K562 (cell line): ENCODE measurements at regions not wholly inside any gene's neighbourhood (a gene's known extent, or its start where the extent isn't known, plus 50 kb on each side); places are given as distances from the start of the nearest gene placed in this dataset.

Experiments
- ATAC-seq: fragments of 200-7000 bp; cut with Tn5 transposase; 3 replicates; pipeline ENCODE4 v1.9.1; 2020; ENCODE audit warnings: moderate library complexity
- BruUV-seq: library from RNA; stranded (reverse); fragments of 400-500 nt; replicated peaks from 2 replicates; lab custom pipeline; 2021; lab: Mats Ljungman, UMichigan
- CTCF ChIA-PET: fragments of 300-600 bp; formaldehyde crosslinking; extraction: SDS; loops from one replicate; lab custom pipeline; 2021; ENCODE audit warnings: low intra/inter-chr PET ratio; lab: Yijun Ruan, JAX
- POLR2A ChIA-PET: fragments of 300-600, 350-650 bp; sonication (Branson Sonifier 250); formaldehyde crosslinking; extraction: SDS; loops from one replicate; lab custom pipeline; 2021; ENCODE audit warnings: antibody characterized with exemption, inconsistent platforms; lab: Yijun Ruan, JAX
- DNase-seq, 4 experiments: peaks; one replicate each; pipeline versions ENCODE4 v3.0.0 to v3.0.0-alpha.2; 2011 to 2018; ENCODE audit warnings: low spot score in 3 of 4, mixed read lengths in 3 of 4; ENCODE audit errors: extremely low read depth in 1 of 4
- FAIRE-seq: peaks from 2 replicates; lab custom pipeline; 2011; peaks lifted over from hg19 to GRCh38; lab: Jason Lieb, UNC
- H2AFZ ChIP-seq: 2 replicates; pipeline ENCODE4 v1.6.0; 2011; ENCODE audit warnings: low read depth, low read length, control low read depth, inconsistent platforms
- H3K27ac ChIP-seq: fragments of 200-600 bp; 3 replicates; pipeline ENCODE4 v1.8.0; 2011; ENCODE audit warnings: low read depth, mild to moderate bottlenecking, control low read depth, inconsistent platforms, low read length, moderate library complexity, mixed read lengths; ENCODE audit errors: extremely low read depth
- H3K27me3 ChIP-seq, 2 experiments: fragments of 300-600 bp in 1 of 2; 2 replicates in 1 of 2; 3 replicates in 1 of 2; pipeline versions ENCODE4 v1.6.0 to v1.8.0; 2011; ENCODE audit warnings: inconsistent platforms in 2 of 2, low read length in 2 of 2, mild to moderate bottlenecking in 1 of 2, mixed read lengths in 1 of 2, moderate library complexity in 1 of 2; ENCODE audit not compliant: control insufficient read depth in 2 of 2, insufficient read depth in 2 of 2
- H3K36me3 ChIP-seq: fragments of 300-600 bp; 3 replicates; pipeline ENCODE4 v1.8.0; 2011; ENCODE audit warnings: mild to moderate bottlenecking, low read length, inconsistent platforms; ENCODE audit not compliant: control insufficient read depth, insufficient read depth
- H3K4me1 ChIP-seq, 2 experiments: fragments of 200-600 bp in 1 of 2; replicated peaks in 1 of 2; 2 replicates in 1 of 2; 3 replicates in 1 of 2; pipeline versions ENCODE4 v1.5.1 to v1.8.0; 2011; ENCODE audit warnings: inconsistent platforms in 2 of 2, low read length in 2 of 2, mild to moderate bottlenecking in 1 of 2, mixed read lengths in 1 of 2, moderate library complexity in 1 of 2; ENCODE audit not compliant: control insufficient read depth in 2 of 2, insufficient read depth in 2 of 2
- H3K4me2 ChIP-seq: 2 replicates; pipeline ENCODE4 v1.6.1; 2011; ENCODE audit warnings: low read length, control low read depth, inconsistent platforms, mixed read lengths; ENCODE audit not compliant: insufficient read depth
- H3K4me3 ChIP-seq: fragments of 200-600 bp; sonication (generic), shearing (Covaris generic); 2 replicates; pipeline ENCODE4 v1.5.1; 2016; ENCODE audit warnings: control low read depth, inconsistent platforms
- H3K79me2 ChIP-seq: fragments of 200-600 bp; 3 replicates; pipeline ENCODE4 v1.8.0; 2011; ENCODE audit warnings: low read length, inconsistent platforms; ENCODE audit not compliant: control insufficient read depth, insufficient read depth
- H3K9ac ChIP-seq, 2 experiments: 2 replicates each; pipeline versions ENCODE4 v1.6.0 to v1.6.1; 2011; ENCODE audit warnings: low read depth in 2 of 2, low read length in 2 of 2, control low read depth in 1 of 2, inconsistent platforms in 1 of 2, mild to moderate bottlenecking in 1 of 2, mixed read lengths in 1 of 2; ENCODE audit not compliant: insufficient read depth in 1 of 2
- H3K9me1 ChIP-seq: one replicate; pipeline ENCODE4 v1.6.0; 2011; ENCODE audit warnings: inconsistent platforms, mild to moderate bottlenecking, low read length, moderate library complexity; ENCODE audit not compliant: control insufficient read depth, insufficient read depth
- H3K9me3 ChIP-seq: replicated peaks from 2 replicates; pipeline ENCODE4 v1.5.1; 2011; ENCODE audit warnings: low read depth, low read length, inconsistent platforms; ENCODE audit not compliant: control insufficient read depth, insufficient read depth
- H4K20me1 ChIP-seq: replicated peaks from 2 replicates; pipeline ENCODE4 v1.6.1; 2011; ENCODE audit warnings: low read length, inconsistent platforms, mixed read lengths; ENCODE audit not compliant: control insufficient read depth, insufficient read depth
- ZNF76 ChIP-seq: fragments of 250-450 bp; sonication (Bioruptor Pico); IDR thresholded peaks from 2 replicates; pipeline ENCODE4 v1.4.0; 2020; ENCODE audit warnings: mild to moderate bottlenecking, moderate library complexity, borderline replicate concordance
- WGBS: fragments of 100-300 bp; shearing (Covaris generic); methylation state at CpG from one replicate; pipeline ENCODE4 v1.1.6; 2016; ENCODE audit warnings: low coverage, mixed read lengths; ENCODE audit not compliant: insufficient coverage; ENCODE audit errors: missing lambda C conversion rate; 5-methylcytosine and 5-hydroxymethylcytosine counted together
- in situ Hi-C: fragments of 300-500 bp; cut with MboI; formaldehyde crosslinking; loops from 4 replicates; pipeline ENCODE4 v1.15.0; 2018; ENCODE audit warnings: inconsistent platforms, mixed read lengths
- intact Hi-C: fragments of 100-400 bp; cut with micrococcal nuclease; formaldehyde crosslinking; loops from 2 replicates; pipeline ENCODE4 v1.14.2; 2022
- TF ChIP-seq, protein P1 (sequence below): sonication (generic); formaldehyde crosslinking; IDR thresholded peaks from 2 replicates; pipeline ENCODE4 v1.8.1; 2023; ENCODE audit warnings: mild to moderate bottlenecking, missing genetic modification reagents, moderate library complexity

DNA sequence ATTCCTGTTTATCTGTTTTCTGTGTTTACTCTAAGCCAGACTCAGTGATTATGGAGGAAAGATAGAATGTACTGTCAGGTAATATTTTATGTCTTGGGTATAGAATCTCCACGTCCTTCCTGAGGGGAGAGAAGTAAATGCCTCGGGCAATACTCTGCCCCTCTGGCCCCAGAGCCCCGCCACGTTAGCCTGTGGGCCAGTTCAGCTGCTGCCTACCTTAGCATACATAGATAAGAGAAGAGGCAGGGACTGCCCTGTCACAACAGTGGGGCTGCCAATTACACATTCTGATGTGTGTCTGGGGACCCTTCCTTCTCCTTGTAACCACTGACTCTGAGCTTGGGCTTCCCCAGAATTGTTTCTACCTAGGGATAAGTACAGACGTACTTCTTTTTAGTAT, 347.7 kb upstream of the ATP11B start:
- BruUV-seq = no TSS peak

More for the DNA sequence above, 347.7 kb upstream of the ATP11B start:
- no peak for TF ChIP-seq ZNF76 (CRISPR knock-in tag)
- TF ChIP-seq, protein P1, sequence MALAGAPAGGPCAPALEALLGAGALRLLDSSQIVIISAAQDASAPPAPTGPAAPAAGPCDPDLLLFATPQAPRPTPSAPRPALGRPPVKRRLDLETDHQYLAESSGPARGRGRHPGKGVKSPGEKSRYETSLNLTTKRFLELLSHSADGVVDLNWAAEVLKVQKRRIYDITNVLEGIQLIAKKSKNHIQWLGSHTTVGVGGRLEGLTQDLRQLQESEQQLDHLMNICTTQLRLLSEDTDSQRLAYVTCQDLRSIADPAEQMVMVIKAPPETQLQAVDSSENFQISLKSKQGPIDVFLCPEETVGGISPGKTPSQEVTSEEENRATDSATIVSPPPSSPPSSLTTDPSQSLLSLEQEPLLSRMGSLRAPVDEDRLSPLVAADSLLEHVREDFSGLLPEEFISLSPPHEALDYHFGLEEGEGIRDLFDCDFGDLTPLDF (CRISPR knock-in tag) = no peak
- Histone ChIP-seq H3K4me1 (peaks cover 0 to 4% of the 10 kb centered on the region in 2 experiments; a peak in 3 of 5 replicates), H3K9me1 (no peaks in the 10 kb centered on the region), H2AFZ (peak overlapping the region; percentile 63), H3K9me3 (no peaks in the 10 kb centered on the region), H3K79me2 (no peaks in the 10 kb centered on the region), H4K20me1 (no peaks in the 10 kb centered on the region), H3K36me3 (no peaks in the 10 kb centered on the region), H3K27ac (no peak overlapping the region), H3K9ac (no peak overlapping the region), H3K4me3 (no peak overlapping the region), H3K27me3 (no peaks in the 10 kb centered on the region), H3K4me2 (no peak overlapping the region)
- 24% methylated on average over 5 of the region's 5 CpGs for WGBS
- in situ Hi-C loops = no loop called here
- POLR2A ChIA-PET = no interaction called here
- CTCF ChIA-PET = interaction anchor here (0.7 kb wide), 1 partner anchor 1817 kb away, joined by 5 read pairs; no protein-coding TSS in a partner anchor
- ATAC-seq = peak; percentile 60
- FAIRE-seq = no peak
- intact Hi-C loops = no loop called here
- no peak for DNase-seq
